HFFc6 (cell line): ENCODE measurements at regions not wholly inside any gene's neighbourhood (a gene's known extent, or its start where the extent isn't known, plus 50 kb on each side); places are given as distances from the start of the nearest gene placed in this dataset.
"Not testable (repeated sequence)": the region's sequence is repeated elsewhere in the genome, so short reads cannot be mapped to it uniquely, and the experiment has no call there.

Experiments used
- DNase-seq: peaks from one replicate; pipeline ENCODE4 v3.0.0-alpha.2; 2018
- H3K27ac Mint-ChIP-seq: 2 replicates; pipeline ENCODE4 v1.8.0; 2020; ENCODE audit warnings: mild to moderate bottlenecking, mixed read lengths
- H3K27me3 Mint-ChIP-seq: 2 replicates; pipeline ENCODE4 v1.8.0; 2021; ENCODE audit warnings: mild to moderate bottlenecking, moderate library complexity, mixed read lengths; ENCODE audit not compliant: insufficient read depth
- H3K36me3 Mint-ChIP-seq: 2 replicates; pipeline ENCODE4 v1.8.0; 2021; ENCODE audit warnings: low read depth, mixed read lengths
- H3K4me1 Mint-ChIP-seq: 2 replicates; pipeline ENCODE4 v1.8.0; 2020; ENCODE audit warnings: low read depth, mixed read lengths
- H3K4me3 Mint-ChIP-seq: 2 replicates; pipeline ENCODE4 v1.8.0; 2020; ENCODE audit warnings: mild to moderate bottlenecking, moderate library complexity, mixed read lengths
- H3K9me3 Mint-ChIP-seq: 2 replicates; pipeline ENCODE4 v1.8.0; 2020; ENCODE audit warnings: mild to moderate bottlenecking, mixed read lengths
- CTCF ChIP-seq: fragments of 200-600 bp; sonication (generic); IDR thresholded peaks from 2 replicates; pipeline ENCODE4 v1.5.0; 2021; ENCODE audit warnings: antibody characterized with exemption, mild to moderate bottlenecking

GRCh38 chr6:137303441-137303840 lies 84.3 kb upstream of the IFNGR1 start:
- H3K4me1 Mint-ChIP-seq, result no peaks in the 10 kb centered on the region
- no peaks in the 10 kb centered on the region for H3K9me3 Mint-ChIP-seq
- H3K36me3 Mint-ChIP-seq, result no peaks in the 10 kb centered on the region
- H3K27ac Mint-ChIP-seq, result no peak overlapping the region
- no peak overlapping the region for H3K4me3 Mint-ChIP-seq
- DNase-seq, result no peak
- H3K27me3 Mint-ChIP-seq, result peaks cover 7% of the 10 kb centered on the region
- no peak for TF ChIP-seq CTCF

- no peaks in the 10 kb centered on the region for H3K36me3 Mint-ChIP-seq
- no peak overlapping the region for H3K27ac Mint-ChIP-seq
Measured at GRCh38 chr6:137299681-137300080, 80.5 kb upstream of the IFNGR1 start.

GRCh38 chr6:137297887-137298286 lies 78.7 kb upstream of the IFNGR1 start:
- no peak overlapping the region for H3K4me3 Mint-ChIP-seq
- TF ChIP-seq CTCF, result no peak
- H3K27me3 Mint-ChIP-seq, result peaks cover 8% of the 10 kb centered on the region
- no peaks in the 10 kb centered on the region for H3K9me3 Mint-ChIP-seq
- H3K27ac Mint-ChIP-seq, result no peak overlapping the region
- no peaks in the 10 kb centered on the region for H3K36me3 Mint-ChIP-seq
- H3K4me1 Mint-ChIP-seq, result peaks cover 5% of the 10 kb centered on the region; the same call in 1 of the 2 replicates
- DNase-seq, result no peak

More at GRCh38 chr6:137299681-137300080, 80.5 kb upstream of the IFNGR1 start:
- DNase-seq, result no peak
- TF ChIP-seq CTCF, result no peak
- Mint-ChIP-seq H3K4me1 (peaks cover 5% of the 10 kb centered on the region; the same call in 1 of the 2 replicates), H3K4me3 (no peak overlapping the region), H3K27me3 (peaks cover 10% of the 10 kb centered on the region), H3K9me3 (no peaks in the 10 kb centered on the region)

- not testable (repeated sequence) for H3K27ac Mint-ChIP-seq, H3K36me3 Mint-ChIP-seq, H3K4me1 Mint-ChIP-seq, H3K9me3 Mint-ChIP-seq, H3K4me3 Mint-ChIP-seq, H3K27me3 Mint-ChIP-seq, DNase-seq
Measured at GRCh38 chr6:137292326-137292725, 73.1 kb upstream of the IFNGR1 start.

- TF ChIP-seq CTCF, result no peak
- DNase-seq, result no peak
- H3K4me3 Mint-ChIP-seq, result no peak overlapping the region
- H3K4me1 Mint-ChIP-seq, result no peaks in the 10 kb centered on the region
- peaks cover 9% of the 10 kb centered on the region for H3K27me3 Mint-ChIP-seq
- H3K27ac Mint-ChIP-seq, result no peak overlapping the region
- H3K36me3 Mint-ChIP-seq, result no peaks in the 10 kb centered on the region
- H3K9me3 Mint-ChIP-seq, result no peaks in the 10 kb centered on the region
Measured at GRCh38 chr6:137291441-137291840, 72.3 kb upstream of the IFNGR1 start.

- Mint-ChIP-seq H3K4me3 (no peak overlapping the region), H3K36me3 (no peaks in the 10 kb centered on the region), H3K4me1 (no peaks in the 10 kb centered on the region), H3K9me3 (no peaks in the 10 kb centered on the region), H3K27ac (no peak overlapping the region), H3K27me3 (peaks cover 9% of the 10 kb centered on the region)
- no peak for DNase-seq
- no peak for TF ChIP-seq CTCF
Measured at GRCh38 chr6:137290601-137291261, 71.5 kb upstream of the IFNGR1 start.
